ENCODE measurements at regions not wholly inside any gene's neighbourhood (a gene's known extent, or its start where the extent isn't known, plus 50 kb on each side); places are given as distances from the start of the nearest gene placed in this dataset.

DNA sequence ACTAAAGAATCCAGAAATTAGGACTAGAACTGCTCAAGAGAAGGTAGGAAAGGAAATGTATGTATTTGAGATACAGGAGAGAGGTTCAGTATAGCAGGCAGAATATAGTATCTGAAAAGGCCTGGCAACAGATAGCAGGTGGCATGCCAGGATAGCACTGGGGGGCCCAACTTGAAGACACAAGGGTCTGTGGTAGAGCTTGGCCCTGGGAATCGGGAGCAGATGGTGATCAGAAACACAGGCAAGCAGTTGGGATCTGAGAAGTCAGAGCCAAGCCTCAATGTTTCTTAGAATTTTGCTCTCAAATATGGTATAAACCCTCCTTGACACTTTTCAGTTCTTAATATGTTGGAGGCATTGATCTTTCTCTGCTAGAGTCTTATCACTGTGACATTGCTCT, 499.8 kb upstream of the CD180 start:
- H3K27ac ChIP-seq (ENCODE audit: low read depth in 1 of 2, low read length in 2 of 2), result no peak overlapping the region
- H3K27me3 ChIP-seq (ENCODE audit: control insufficient read depth in 1 of 2, insufficient read depth in 2 of 2, low read length in 2 of 2), result no peaks in the 10 kb centered on the region
- no peaks in the 10 kb centered on the region for H3K27me3 Mint-ChIP-seq
- H3K4me1 ChIP-seq (ENCODE audit: insufficient read depth, low read length), result no peaks in the 10 kb centered on the region
- no peak overlapping the region for H3K4me3 ChIP-seq (ENCODE audit: low read length)
- DNase-seq (no peak), ATAC-seq (ENCODE audit: poor library complexity) (no peak)
- H3K4me1 Mint-ChIP-seq (ENCODE audit: low read depth), result no peaks in the 10 kb centered on the region
- H3K9me3 Mint-ChIP-seq, result no peaks in the 10 kb centered on the region
- no peak overlapping the region for H3K4me3 Mint-ChIP-seq
- H3K36me3 Mint-ChIP-seq (ENCODE audit: low read depth), result no peaks in the 10 kb centered on the region
- H3K27ac Mint-ChIP-seq, result no peak overlapping the region
- intact Hi-C loops (cut with DNase I, micrococcal nuclease), result no loop called here
- CTCF ChIA-PET, result no interaction called here
- TF ChIP-seq, protein P1, sequence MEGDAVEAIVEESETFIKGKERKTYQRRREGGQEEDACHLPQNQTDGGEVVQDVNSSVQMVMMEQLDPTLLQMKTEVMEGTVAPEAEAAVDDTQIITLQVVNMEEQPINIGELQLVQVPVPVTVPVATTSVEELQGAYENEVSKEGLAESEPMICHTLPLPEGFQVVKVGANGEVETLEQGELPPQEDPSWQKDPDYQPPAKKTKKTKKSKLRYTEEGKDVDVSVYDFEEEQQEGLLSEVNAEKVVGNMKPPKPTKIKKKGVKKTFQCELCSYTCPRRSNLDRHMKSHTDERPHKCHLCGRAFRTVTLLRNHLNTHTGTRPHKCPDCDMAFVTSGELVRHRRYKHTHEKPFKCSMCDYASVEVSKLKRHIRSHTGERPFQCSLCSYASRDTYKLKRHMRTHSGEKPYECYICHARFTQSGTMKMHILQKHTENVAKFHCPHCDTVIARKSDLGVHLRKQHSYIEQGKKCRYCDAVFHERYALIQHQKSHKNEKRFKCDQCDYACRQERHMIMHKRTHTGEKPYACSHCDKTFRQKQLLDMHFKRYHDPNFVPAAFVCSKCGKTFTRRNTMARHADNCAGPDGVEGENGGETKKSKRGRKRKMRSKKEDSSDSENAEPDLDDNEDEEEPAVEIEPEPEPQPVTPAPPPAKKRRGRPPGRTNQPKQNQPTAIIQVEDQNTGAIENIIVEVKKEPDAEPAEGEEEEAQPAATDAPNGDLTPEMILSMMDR (IDR thresholded peaks at IDR 0.05), result no peak
- POLR2A ChIA-PET, result no interaction called here
- H3K36me3 ChIP-seq (ENCODE audit: insufficient read depth, low read length), result no peaks in the 10 kb centered on the region
- H3K9me3 ChIP-seq (ENCODE audit: control insufficient read depth in 1 of 2, insufficient read depth in 1 of 2, low read length in 2 of 2), result no peaks in the 10 kb centered on the region

DNA sequence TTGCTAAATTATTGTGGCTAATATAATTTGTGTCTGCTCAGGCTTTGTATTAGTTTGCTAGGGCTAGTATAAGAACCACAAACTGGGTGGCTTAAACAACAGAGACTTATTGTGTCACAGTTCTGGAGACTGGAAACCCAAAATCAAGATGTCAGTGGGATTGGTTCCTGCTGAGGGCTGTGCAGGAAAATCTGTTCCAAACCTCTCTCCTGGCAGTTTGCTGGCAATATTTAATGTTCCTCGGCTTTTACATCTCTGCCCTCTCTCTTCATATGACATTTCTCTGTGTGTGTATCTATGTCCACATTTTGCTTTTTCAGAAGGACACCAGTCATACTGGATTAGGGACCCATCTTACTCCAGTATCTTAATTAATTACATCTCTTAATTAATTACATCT, 498.8 kb upstream of the CD180 start:
- no peaks in the 10 kb centered on the region for H3K27me3 Mint-ChIP-seq
- H3K27ac Mint-ChIP-seq, result no peak overlapping the region
- TF ChIP-seq, protein P1 (IDR thresholded peaks at IDR 0.05), result no peak
- ChIA-PET CTCF (no interaction called here), POLR2A (no interaction called here)
- DNase-seq, result no peak
- Histone ChIP-seq H3K27ac (ENCODE audit: low read depth in 1 of 2, low read length in 2 of 2) (no peak overlapping the region), H3K36me3 (ENCODE audit: insufficient read depth, low read length) (no peaks in the 10 kb centered on the region), H3K4me1 (ENCODE audit: insufficient read depth, low read length) (no peaks in the 10 kb centered on the region), H3K9me3 (ENCODE audit: control insufficient read depth in 1 of 2, insufficient read depth in 1 of 2, low read length in 2 of 2) (no peaks in the 10 kb centered on the region), H3K27me3 (ENCODE audit: control insufficient read depth in 1 of 2, insufficient read depth in 2 of 2, low read length in 2 of 2) (no peaks in the 10 kb centered on the region), H3K4me3 (ENCODE audit: low read length) (no peak overlapping the region)
- intact Hi-C loops (cut with DNase I, micrococcal nuclease), result no loop called here
- no peaks in the 10 kb centered on the region for H3K36me3 Mint-ChIP-seq (ENCODE audit: low read depth)
- H3K4me1 Mint-ChIP-seq (ENCODE audit: low read depth), result no peaks in the 10 kb centered on the region
- H3K9me3 Mint-ChIP-seq, result no peaks in the 10 kb centered on the region
- no peak for ATAC-seq (ENCODE audit: poor library complexity)
- H3K4me3 Mint-ChIP-seq, result no peak overlapping the region

DNA sequence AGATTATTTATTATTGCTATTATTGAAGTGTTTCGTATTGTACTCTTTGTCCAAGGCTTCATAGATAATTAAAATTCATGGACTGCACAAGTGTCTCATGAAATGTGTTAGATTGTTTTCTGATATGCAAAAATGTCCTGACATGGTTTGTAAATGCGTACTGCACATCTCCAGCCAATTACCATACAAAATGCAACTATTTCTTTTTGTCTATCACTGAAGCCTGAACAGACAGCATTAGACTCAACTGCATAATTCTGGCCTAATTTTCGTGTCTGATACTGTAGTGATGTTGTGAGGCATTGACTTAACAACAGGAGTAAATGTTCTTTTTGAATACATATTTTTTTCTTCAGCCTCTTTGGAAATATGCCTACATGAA, 498.2 kb upstream of the CD180 start:
- DNase-seq, result no peak
- Mint-ChIP-seq H3K36me3 (ENCODE audit: low read depth) (no peaks in the 10 kb centered on the region), H3K27ac (no peak overlapping the region), H3K4me1 (ENCODE audit: low read depth) (no peaks in the 10 kb centered on the region), H3K9me3 (no peaks in the 10 kb centered on the region), H3K27me3 (no peaks in the 10 kb centered on the region), H3K4me3 (no peak overlapping the region)
- CTCF ChIA-PET, result no interaction called here
- intact Hi-C loops (cut with DNase I, micrococcal nuclease), result no loop called here
- Histone ChIP-seq H3K9me3 (ENCODE audit: control insufficient read depth in 1 of 2, insufficient read depth in 1 of 2, low read length in 2 of 2) (no peaks in the 10 kb centered on the region), H3K4me3 (ENCODE audit: low read length) (no peak overlapping the region), H3K27ac (ENCODE audit: low read depth in 1 of 2, low read length in 2 of 2) (no peak overlapping the region), H3K4me1 (ENCODE audit: insufficient read depth, low read length) (no peaks in the 10 kb centered on the region), H3K36me3 (ENCODE audit: insufficient read depth, low read length) (no peaks in the 10 kb centered on the region), H3K27me3 (ENCODE audit: control insufficient read depth in 1 of 2, insufficient read depth in 2 of 2, low read length in 2 of 2) (no peaks in the 10 kb centered on the region)
- no peak for ATAC-seq (ENCODE audit: poor library complexity)
- TF ChIP-seq, protein P1 (IDR thresholded peaks at IDR 0.05), result no peak
- POLR2A ChIA-PET, result no interaction called here

Data from CD4-positive, alpha-beta T cell (primary cell).